HG02571 (cell line): ENCODE measurements at regions not wholly inside any gene's neighbourhood (a gene's known extent, or its start where the extent isn't known, plus 50 kb on each side); places are given as distances from the start of the nearest gene placed in this dataset.

Experiments used
- ATAC-seq: cut with Tn5 transposase; IDR thresholded peaks from one replicate; pipeline ENCODE4 v1.9.1; 2021; ENCODE audit warnings: mild to moderate bottlenecking, moderate library complexity; ENCODE audit not compliant: unreplicated experiment

DNA sequence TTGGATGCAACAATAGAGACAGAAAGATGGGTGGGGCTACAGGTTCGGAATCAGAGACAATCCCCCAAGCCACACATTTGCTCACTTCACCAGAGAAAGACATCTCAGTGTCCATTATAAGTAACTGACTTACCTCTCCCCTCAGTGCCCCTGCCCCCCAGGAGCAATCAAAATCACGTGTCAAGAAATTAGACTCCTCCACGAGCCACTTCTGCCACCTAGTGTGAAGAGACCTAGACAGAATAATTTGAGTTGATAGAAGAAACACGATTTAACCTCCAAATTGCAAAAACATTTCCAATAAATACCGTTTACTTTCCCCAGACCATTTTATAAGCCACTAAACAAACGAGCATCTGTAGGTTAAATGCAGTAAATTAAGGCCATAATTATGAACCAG lies 123.2 kb downstream of the SLC30A10 start:
- ATAC-seq, result no peak

DNA sequence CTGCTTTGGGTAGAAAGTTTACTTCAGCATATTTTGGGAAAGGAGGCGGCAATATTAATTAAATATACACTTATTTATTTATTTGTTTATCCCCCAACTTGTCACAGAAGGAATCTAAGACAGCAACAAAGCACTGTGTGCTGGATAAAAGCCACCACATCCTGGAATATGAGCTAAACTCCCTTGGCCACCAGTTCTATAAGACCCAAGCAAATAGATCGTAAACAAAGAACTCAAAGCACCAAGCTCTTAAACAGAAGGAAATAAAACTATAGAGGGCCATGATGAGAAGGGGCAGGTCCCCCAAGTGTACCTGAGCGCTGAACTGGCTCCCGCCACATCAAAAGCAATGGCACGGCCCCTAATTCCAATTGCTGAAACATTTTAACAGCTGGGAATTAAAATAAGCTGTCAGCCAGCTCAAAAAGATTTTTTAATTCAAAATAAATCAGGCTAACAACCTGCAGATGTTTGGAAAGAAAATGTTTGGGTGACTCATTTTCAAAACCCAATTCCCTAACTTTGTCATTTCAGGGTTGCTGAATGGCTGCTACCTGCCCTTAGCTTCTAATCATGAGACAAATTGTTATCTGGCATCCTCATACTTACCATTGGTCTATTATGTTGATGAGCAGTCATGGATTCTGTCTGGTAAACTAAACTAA lies 127.1 kb downstream of the SLC30A10 start:
- no peak for ATAC-seq

- ATAC-seq, result peak; percentile 48
Observed at GRCh38 chr1:219798283-219799030, 129.9 kb downstream of the SLC30A10 start.

GRCh38 chr1:219797683-219798082 lies 130.7 kb downstream of the SLC30A10 start:
- ATAC-seq, result no peak

DNA sequence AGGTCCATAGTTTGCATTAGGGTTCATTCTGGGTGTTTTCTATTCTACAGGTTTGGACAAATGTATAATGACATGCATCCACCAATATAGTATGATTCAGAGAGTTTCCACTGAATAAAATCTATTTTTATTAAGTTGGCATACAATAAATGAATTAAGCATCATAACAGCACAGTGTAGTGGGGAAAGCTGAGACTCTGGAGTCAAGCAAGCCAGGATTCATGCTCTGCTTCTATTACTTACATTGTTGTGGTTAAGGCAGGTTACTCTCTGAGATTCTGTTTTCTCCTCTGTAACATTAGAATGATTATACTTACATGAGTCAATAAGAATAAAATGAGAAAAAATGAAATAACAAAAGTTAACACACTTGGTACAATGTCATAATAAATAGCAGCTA lies 131.3 kb downstream of the SLC30A10 start:
- ATAC-seq, result no peak

DNA sequence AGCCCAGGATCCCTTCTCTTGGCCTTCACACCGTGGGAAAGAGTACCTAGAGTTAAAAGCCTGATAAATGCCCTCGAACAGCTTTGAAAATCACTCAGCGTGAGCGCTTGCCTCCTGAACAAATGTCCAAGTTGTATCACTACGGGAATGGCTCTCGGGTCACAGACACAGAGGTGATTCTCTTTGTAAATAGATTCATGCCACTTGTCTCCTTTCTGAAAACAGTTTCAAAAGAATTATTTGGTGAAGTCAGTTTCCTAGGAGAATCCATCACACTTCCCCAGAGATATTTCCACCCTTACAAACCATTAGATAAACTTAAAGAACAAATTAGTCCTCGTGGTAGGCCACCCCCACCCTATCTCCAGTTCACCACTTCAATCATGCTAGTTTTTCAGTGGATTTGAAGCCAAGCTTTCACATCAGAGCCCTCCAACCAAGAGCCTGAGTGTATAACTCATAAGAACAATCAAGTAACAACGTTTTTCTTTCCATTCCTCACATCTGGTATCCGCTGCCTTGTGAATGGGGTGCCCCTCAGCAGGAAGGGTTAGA lies 132.9 kb downstream of the SLC30A10 start:
- no peak for ATAC-seq

DNA sequence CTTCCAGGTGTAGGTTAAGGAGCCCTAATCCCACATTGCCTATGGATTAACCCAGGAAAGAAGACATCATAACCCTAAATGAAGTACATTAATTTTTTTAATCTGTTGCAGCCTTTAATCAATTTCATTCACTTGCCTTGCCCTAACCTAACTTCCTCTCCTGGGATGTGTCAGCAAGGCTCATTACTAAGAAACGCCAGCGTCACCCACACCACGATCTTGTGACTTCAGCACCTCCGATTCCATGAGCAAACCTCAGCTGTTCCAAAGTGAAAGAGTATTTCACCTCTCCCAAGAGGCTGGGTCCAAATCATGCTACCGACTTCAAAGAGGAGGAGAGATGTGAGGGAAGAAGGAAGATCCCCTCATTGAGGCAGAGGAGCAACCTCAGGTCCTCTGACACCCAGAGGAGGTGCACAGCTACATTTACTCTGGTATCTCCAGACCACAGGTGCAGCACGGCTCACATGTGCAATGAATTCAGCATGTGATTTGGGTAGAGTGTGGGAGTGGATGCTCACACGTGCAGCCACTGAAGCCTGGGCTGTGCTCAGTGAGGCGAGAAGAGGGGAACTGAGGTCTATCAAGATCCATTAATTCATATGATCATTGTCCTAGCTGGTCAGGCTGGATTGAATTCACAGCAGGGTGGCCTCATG lies 134.1 kb downstream of the SLC30A10 start:
- peak; percentile 64 for ATAC-seq

DNA sequence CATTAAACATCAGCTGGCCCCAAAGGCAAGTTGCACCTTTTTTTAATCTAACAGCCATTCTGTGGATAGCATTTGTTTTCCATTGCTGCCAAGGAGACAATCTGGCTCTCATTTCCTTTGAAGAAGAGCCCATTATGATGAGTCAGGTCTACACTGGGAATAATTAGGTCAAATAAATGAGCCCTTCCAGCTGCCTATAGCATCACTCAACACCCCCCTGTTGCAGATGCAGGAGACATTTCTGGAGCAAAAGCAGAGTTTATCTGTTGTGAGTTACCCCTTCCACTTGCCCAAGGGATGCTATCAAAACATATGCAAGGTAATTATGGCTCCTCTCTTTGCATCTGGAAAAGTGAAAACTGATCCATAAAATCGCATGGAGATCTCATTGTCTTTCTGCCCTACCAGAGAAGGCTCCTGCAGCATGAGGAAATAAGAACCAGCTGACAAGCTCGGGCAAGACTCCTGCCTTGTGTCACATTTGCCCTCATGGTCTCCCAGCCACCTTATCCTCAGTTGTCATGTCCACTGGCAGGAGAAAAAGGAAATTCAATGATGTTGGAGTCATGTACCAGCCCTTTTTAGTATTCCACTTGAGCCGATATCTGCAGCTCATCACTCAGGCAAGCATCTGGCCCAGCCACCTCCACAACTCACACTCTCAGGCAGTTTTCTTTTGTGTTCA lies 135.9 kb downstream of the SLC30A10 start:
- no peak for ATAC-seq

- no peak for ATAC-seq
Observed at GRCh38 chr1:219791766-219792165, 136.6 kb downstream of the SLC30A10 start.

GRCh38 chr1:219790834-219791615 lies 137.3 kb downstream of the SLC30A10 start:
- no peak for ATAC-seq

DNA sequence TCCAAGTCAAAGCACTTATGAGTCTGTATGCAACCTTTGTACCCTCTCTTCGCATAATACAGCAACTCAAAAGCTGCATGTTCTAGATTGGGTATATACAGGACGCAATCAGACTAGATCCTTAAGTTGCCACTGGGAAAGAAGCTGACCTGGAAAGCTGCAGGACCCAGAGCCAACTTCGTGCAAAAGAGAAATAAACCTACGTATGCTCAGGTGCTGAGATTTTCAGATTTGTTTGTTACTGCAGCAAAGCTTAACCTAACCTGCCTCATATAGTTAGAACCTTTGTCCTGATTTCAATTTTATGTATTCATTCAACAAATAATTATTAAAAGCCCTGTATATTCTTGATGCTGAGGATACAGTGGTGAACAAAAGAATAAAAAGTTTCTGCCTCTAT lies 139.7 kb downstream of the SLC30A10 start:
- no peak for ATAC-seq

DNA sequence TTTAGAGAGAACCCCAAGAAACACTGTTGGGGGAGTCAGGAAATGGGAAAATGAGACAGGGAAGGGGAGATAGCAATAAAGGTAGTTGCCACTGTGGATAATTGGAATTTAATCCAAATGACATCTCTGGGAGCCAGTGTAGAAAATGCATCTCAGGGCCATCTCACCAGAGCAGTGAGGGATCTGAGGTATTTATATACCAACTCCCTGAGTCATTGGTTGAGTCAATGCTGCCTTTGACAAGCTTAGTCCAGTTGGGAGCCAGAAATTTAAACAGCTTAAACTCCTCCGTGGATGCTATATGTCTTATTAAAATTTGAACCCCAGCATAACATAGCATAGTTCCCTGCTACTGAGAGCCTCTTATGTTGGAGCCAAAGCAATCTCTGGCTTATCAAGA lies 140.3 kb downstream of the SLC30A10 start:
- ATAC-seq, result no peak

DNA sequence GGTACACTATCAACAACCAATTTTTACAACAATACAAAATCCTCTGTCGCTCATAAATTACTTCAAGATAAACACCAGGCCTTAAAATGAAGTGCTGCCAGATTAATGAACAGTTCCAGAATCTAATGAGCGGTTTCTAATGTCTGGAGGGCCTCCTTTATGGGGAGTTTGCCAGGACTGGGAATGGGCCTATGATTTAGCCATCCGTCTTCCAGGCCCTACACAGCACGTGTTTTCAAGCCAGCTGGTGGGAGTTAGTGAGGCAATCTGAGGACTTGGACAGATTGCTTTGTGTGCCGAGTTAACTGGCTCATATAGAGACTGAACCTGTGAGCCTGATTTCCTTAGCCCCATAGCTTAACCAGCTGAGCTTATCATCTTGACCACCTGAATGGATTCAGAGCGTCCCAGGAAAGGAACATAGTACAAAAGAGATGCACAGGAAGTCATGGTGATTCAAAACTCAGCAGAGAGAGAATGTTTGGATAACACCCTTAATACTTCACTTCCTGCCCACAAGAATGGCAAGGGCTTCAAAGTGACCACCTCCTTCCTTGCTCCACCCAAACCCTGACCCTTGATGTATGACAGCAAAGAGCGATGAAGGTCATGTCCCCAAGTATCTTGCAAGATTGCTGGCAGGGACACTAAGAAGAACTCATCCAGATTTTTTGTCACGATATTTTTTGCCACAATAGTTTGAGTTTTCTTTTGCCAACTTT lies 143.5 kb downstream of the SLC30A10 start:
- ATAC-seq, result no peak

DNA sequence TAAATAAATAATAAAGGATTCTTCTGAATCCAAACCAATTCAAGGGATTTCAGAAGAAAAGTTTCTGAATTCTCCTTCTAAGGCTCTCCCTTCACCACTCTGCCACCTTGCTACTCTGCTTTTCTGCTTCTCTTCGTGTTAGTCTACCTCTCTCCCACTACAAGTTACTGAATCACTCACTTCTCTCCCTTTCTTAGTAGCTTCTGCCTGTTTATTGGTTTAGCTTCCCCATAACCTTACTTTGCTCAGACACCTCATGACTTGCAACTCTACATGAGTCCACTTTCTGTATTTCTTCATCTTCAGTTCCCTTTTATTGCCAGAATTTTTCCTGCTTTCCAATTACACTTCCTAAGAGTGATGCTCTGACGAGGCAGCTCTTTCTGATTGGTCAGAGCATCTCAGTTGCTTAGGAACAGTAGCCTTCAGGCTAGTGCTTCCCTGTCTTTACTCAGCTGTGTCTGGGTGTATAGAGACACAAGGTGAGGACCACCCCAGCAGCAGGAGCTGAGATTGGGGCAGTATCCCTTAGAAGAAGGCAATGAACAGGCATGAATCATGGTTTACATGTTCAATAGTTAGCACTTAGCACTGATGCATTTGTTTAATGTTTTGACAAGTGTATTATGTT lies 144.6 kb downstream of the SLC30A10 start:
- ATAC-seq, result no peak

GRCh38 chr1:219782929-219783328 lies 145.4 kb downstream of the SLC30A10 start:
- ATAC-seq, result no peak

- ATAC-seq, result no peak
Observed at GRCh38 chr1:219782311-219782710, 146.0 kb downstream of the SLC30A10 start.

- ATAC-seq, result no peak
Observed at GRCh38 chr1:219781491-219781890, 146.9 kb downstream of the SLC30A10 start.

GRCh38 chr1:219778793-219779369 lies 149.5 kb downstream of the SLC30A10 start:
- no peak for ATAC-seq

- ATAC-seq, result no peak
Observed at GRCh38 chr1:219778110-219778509, 150.2 kb downstream of the SLC30A10 start.
